Astrocyte (in vitro differentiated cells and primary cell): ENCODE measurements at regions not wholly inside any gene's neighbourhood (a gene's known extent, or its start where the extent isn't known, plus 50 kb on each side); places are given as distances from the start of the nearest gene placed in this dataset.

Experiments used
- DNase-seq: peaks from one replicate; pipeline ENCODE4 v3.0.0-alpha.2; 2010; ENCODE audit warnings: low read depth
- FAIRE-seq: peaks from 2 replicates; lab custom pipeline; 2011; peaks lifted over from hg19 to GRCh38; lab: Jason Lieb, UNC
- H2AFZ ChIP-seq: 2 replicates; pipeline ENCODE4 v1.6.0; 2012; ENCODE audit warnings: low read depth, low read length, inconsistent platforms
- H3K27ac ChIP-seq: 2 replicates; pipeline ENCODE4 v1.5.1; 2011; ENCODE audit warnings: low read depth, low read length, inconsistent platforms
- H3K27me3 ChIP-seq: 2 replicates; pipeline ENCODE4 v1.6.0; 2011; ENCODE audit warnings: low read length, inconsistent platforms; ENCODE audit not compliant: insufficient read depth
- H3K36me3 ChIP-seq: 2 replicates; pipeline ENCODE4 v1.5.1; 2011; ENCODE audit warnings: low read length, inconsistent platforms; ENCODE audit not compliant: insufficient read depth
- H3K4me1 ChIP-seq: 2 replicates; pipeline ENCODE4 v1.5.1; 2011; ENCODE audit warnings: low read length, inconsistent platforms; ENCODE audit not compliant: insufficient read depth
- H3K4me2 ChIP-seq: 2 replicates; pipeline ENCODE4 v1.6.0; 2012; ENCODE audit warnings: low read length, inconsistent platforms
- H3K4me3 ChIP-seq: 2 replicates; pipeline ENCODE4 v1.5.1; 2011; ENCODE audit warnings: low read depth, mild to moderate bottlenecking, low read length, inconsistent platforms; ENCODE audit not compliant: insufficient read depth
- H3K79me2 ChIP-seq: 2 replicates; pipeline ENCODE4 v1.6.0; 2012; ENCODE audit warnings: mild to moderate bottlenecking, low read length, inconsistent platforms; ENCODE audit not compliant: insufficient read depth
- H3K9ac ChIP-seq: 2 replicates; pipeline ENCODE4 v1.6.0; 2012; ENCODE audit warnings: mild to moderate bottlenecking, low read length, inconsistent platforms
- H3K9me3 ChIP-seq: 2 replicates; pipeline ENCODE4 v1.5.1; 2012; ENCODE audit warnings: low read depth, mild to moderate bottlenecking, low read length, inconsistent platforms; ENCODE audit not compliant: insufficient read depth
- H4K20me1 ChIP-seq: 2 replicates; pipeline ENCODE4 v1.6.0; 2012; ENCODE audit warnings: low read length, inconsistent platforms; ENCODE audit not compliant: insufficient read depth
- H3K27ac Mint-ChIP-seq: one replicate; pipeline ENCODE4 v1.8.0; 2021; ENCODE audit warnings: mild to moderate bottlenecking, mixed read lengths; ENCODE audit not compliant: unreplicated experiment
- H3K27me3 Mint-ChIP-seq: one replicate; pipeline ENCODE4 v1.8.0; 2021; ENCODE audit warnings: low read depth, mixed read lengths; ENCODE audit not compliant: unreplicated experiment
- H3K36me3 Mint-ChIP-seq: one replicate; pipeline ENCODE4 v1.8.0; 2021; ENCODE audit warnings: low read depth, mixed read lengths; ENCODE audit not compliant: unreplicated experiment
- H3K4me1 Mint-ChIP-seq: one replicate; pipeline ENCODE4 v1.8.0; 2021; ENCODE audit warnings: low read depth, mixed read lengths; ENCODE audit not compliant: unreplicated experiment
- H3K4me3 Mint-ChIP-seq: one replicate; pipeline ENCODE4 v1.8.0; 2021; ENCODE audit warnings: mild to moderate bottlenecking, moderate library complexity, mixed read lengths; ENCODE audit not compliant: unreplicated experiment
- H3K9me3 Mint-ChIP-seq: one replicate; pipeline ENCODE4 v1.8.0; 2021; ENCODE audit warnings: mild to moderate bottlenecking, mixed read lengths; ENCODE audit not compliant: unreplicated experiment
- CTCF ChIP-seq: IDR thresholded peaks from 2 replicates; pipeline ENCODE4 v1.5.1; 2011; ENCODE audit warnings: low read depth, mild to moderate bottlenecking, inconsistent platforms, low read length, moderate library complexity; ENCODE audit not compliant: insufficient read depth
- EZH2 ChIP-seq: IDR thresholded peaks from 2 replicates; pipeline ENCODE4 v1.6.1; 2012; ENCODE audit warnings: mild to moderate bottlenecking, low read length, inconsistent platforms; ENCODE audit not compliant: insufficient read depth

GRCh38 chr2:48254839-48255238 lies 59.6 kb upstream of the FOXN2 start:
- H3K27me3 Mint-ChIP-seq: no peaks in the 10 kb centered on the region
- no peaks in the 10 kb centered on the region for H3K9me3 Mint-ChIP-seq
- H3K4me3 Mint-ChIP-seq: no peak overlapping the region
- peaks cover under 1% of the 10 kb centered on the region for H3K4me1 Mint-ChIP-seq
- Histone ChIP-seq H3K4me3 (no peak overlapping the region), H3K4me2 (no peak overlapping the region), H3K9ac (no peak overlapping the region), H3K9me3 (no peaks in the 10 kb centered on the region), H3K36me3 (no peaks in the 10 kb centered on the region), H3K4me1 (peaks cover 3% of the 10 kb centered on the region), H4K20me1 (no peaks in the 10 kb centered on the region), H3K27me3 (no peaks in the 10 kb centered on the region), H3K79me2 (no peaks in the 10 kb centered on the region), H2AFZ (no peak overlapping the region), H3K27ac (no peak overlapping the region)
- no peak for FAIRE-seq
- no peak for TF ChIP-seq EZH2
- no peaks in the 10 kb centered on the region for H3K36me3 Mint-ChIP-seq
- DNase-seq: no peak
- H3K27ac Mint-ChIP-seq: no peak overlapping the region

- DNase-seq (no peak), FAIRE-seq (no peak)
- no peak overlapping the region for H3K27ac Mint-ChIP-seq
- Histone ChIP-seq H3K9me3 (no peaks in the 10 kb centered on the region), H3K79me2 (no peaks in the 10 kb centered on the region), H3K4me3 (no peak overlapping the region), H3K27me3 (no peaks in the 10 kb centered on the region), H3K9ac (no peak overlapping the region), H3K36me3 (no peaks in the 10 kb centered on the region), H3K4me1 (no peaks in the 10 kb centered on the region), H2AFZ (no peak overlapping the region), H3K4me2 (no peak overlapping the region), H3K27ac (no peak overlapping the region), H4K20me1 (no peaks in the 10 kb centered on the region)
- no peaks in the 10 kb centered on the region for H3K4me1 Mint-ChIP-seq
- H3K27me3 Mint-ChIP-seq: no peaks in the 10 kb centered on the region
- H3K9me3 Mint-ChIP-seq: no peaks in the 10 kb centered on the region
- TF ChIP-seq CTCF (no peak), EZH2 (no peak)
- H3K4me3 Mint-ChIP-seq: no peak overlapping the region
- H3K36me3 Mint-ChIP-seq: no peaks in the 10 kb centered on the region
Observed at GRCh38 chr2:48257456-48257855, 57.0 kb upstream of the FOXN2 start.

- Histone ChIP-seq H3K4me1 (no peaks in the 10 kb centered on the region), H3K9me3 (no peaks in the 10 kb centered on the region), H3K36me3 (no peaks in the 10 kb centered on the region), H2AFZ (no peak overlapping the region), H3K4me2 (no peak overlapping the region), H4K20me1 (no peaks in the 10 kb centered on the region), H3K9ac (no peak overlapping the region), H3K27me3 (no peaks in the 10 kb centered on the region), H3K4me3 (no peak overlapping the region), H3K79me2 (no peaks in the 10 kb centered on the region), H3K27ac (no peak overlapping the region)
- Mint-ChIP-seq H3K27ac (no peak overlapping the region), H3K4me3 (no peak overlapping the region), H3K27me3 (no peaks in the 10 kb centered on the region), H3K9me3 (no peaks in the 10 kb centered on the region), H3K4me1 (no peaks in the 10 kb centered on the region), H3K36me3 (no peaks in the 10 kb centered on the region)
- DNase-seq (no peak), FAIRE-seq (no peak)
- TF ChIP-seq EZH2: no peak
- no peak for TF ChIP-seq CTCF
Observed at GRCh38 chr2:48258481-48259149, 55.9 kb upstream of the FOXN2 start.
